DND-41 (cell line): ENCODE measurements at regions not wholly inside any gene's neighbourhood (a gene's known extent, or its start where the extent isn't known, plus 50 kb on each side); places are given as distances from the start of the nearest gene placed in this dataset.

Experiments used
- ATAC-seq: fragments of 200-7000 bp; cut with Tn5 transposase; 3 replicates; pipeline ENCODE4 v1.9.1; 2021; ENCODE audit warnings: low read depth; ENCODE audit not compliant: insufficient read depth
- DNase-seq: peaks from one replicate; pipeline ENCODE4 v3.0.0-alpha.2; 2020
- H2AFZ ChIP-seq: 2 replicates; pipeline ENCODE4 v1.6.0; 2012; ENCODE audit warnings: low read depth, low read length
- H3K27ac ChIP-seq: 2 replicates; pipeline ENCODE4 v1.5.1; 2012; ENCODE audit warnings: low read length, inconsistent platforms
- H3K27me3 ChIP-seq: fragments of 200-600 bp; sonication (generic); 2 replicates; pipeline ENCODE4 v1.6.0; 2012; ENCODE audit warnings: low read length, mild to moderate bottlenecking, inconsistent platforms; ENCODE audit not compliant: insufficient read depth, poor library complexity
- H3K36me3 ChIP-seq: 2 replicates; pipeline ENCODE4 v1.5.1; 2012; ENCODE audit warnings: low read length, inconsistent platforms; ENCODE audit not compliant: insufficient read depth
- H3K4me1 ChIP-seq: 2 replicates; pipeline ENCODE4 v1.5.1; 2012; ENCODE audit warnings: mild to moderate bottlenecking, low read length; ENCODE audit not compliant: insufficient read depth
- H3K4me2 ChIP-seq: 2 replicates; pipeline ENCODE4 v1.6.0; 2012; ENCODE audit warnings: mild to moderate bottlenecking, moderate library complexity, low read length, inconsistent platforms; ENCODE audit not compliant: insufficient read depth
- H3K4me3 ChIP-seq, 2 experiments: fragments of 200-600 bp in 1 of 2; shearing (Covaris generic) in 1 of 2; 2 replicates each; pipeline ENCODE4 v1.5.1; 2012 to 2016; ENCODE audit warnings: inconsistent platforms in 2 of 2, low read length in 2 of 2, mild to moderate bottlenecking in 2 of 2, low read depth in 1 of 2, moderate library complexity in 1 of 2
- H3K79me2 ChIP-seq: 2 replicates; pipeline ENCODE4 v1.6.0; 2012; ENCODE audit warnings: low read length, inconsistent platforms; ENCODE audit not compliant: insufficient read depth
- H3K9ac ChIP-seq: 2 replicates; pipeline ENCODE4 v1.6.0; 2012; ENCODE audit warnings: low read depth, mild to moderate bottlenecking, inconsistent platforms, low read length, moderate library complexity
- H3K9me3 ChIP-seq: 2 replicates; pipeline ENCODE4 v1.5.1; 2012; ENCODE audit warnings: low read length, moderate library complexity, mild to moderate bottlenecking, inconsistent platforms; ENCODE audit not compliant: insufficient read depth, severe bottlenecking
- H4K20me1 ChIP-seq: 2 replicates; pipeline ENCODE4 v1.6.0; 2012; ENCODE audit warnings: low read length; ENCODE audit not compliant: insufficient read depth
- CTCF ChIP-seq: IDR thresholded peaks from 2 replicates; pipeline ENCODE4 v1.5.1; 2012; ENCODE audit warnings: borderline replicate concordance, low read length, moderate library complexity, mild to moderate bottlenecking; ENCODE audit not compliant: poor library complexity, severe bottlenecking; ENCODE audit errors: extremely low read depth
- EZH2 ChIP-seq: IDR thresholded peaks from 3 replicates; pipeline ENCODE4 v1.6.1; 2012; ENCODE audit warnings: borderline replicate concordance, low read depth, mild to moderate bottlenecking, moderate library complexity, low read length, inconsistent platforms; ENCODE audit not compliant: severe bottlenecking

- no peaks in the 10 kb centered on the region for H3K4me1 ChIP-seq
- H4K20me1 ChIP-seq: no peaks in the 10 kb centered on the region
- H3K36me3 ChIP-seq: no peaks in the 10 kb centered on the region
- no peaks in the 10 kb centered on the region for H3K9me3 ChIP-seq
- no peak overlapping the region for H3K4me2 ChIP-seq
- no peak overlapping the region for H3K4me3 ChIP-seq
- peaks cover 33% of the 10 kb centered on the region for H3K27me3 ChIP-seq
- no peak overlapping the region for H3K9ac ChIP-seq
- no peak for ATAC-seq
- H2AFZ ChIP-seq: no peak overlapping the region
- H3K27ac ChIP-seq: no peak overlapping the region
- no peaks in the 10 kb centered on the region for H3K79me2 ChIP-seq
- no peak for TF ChIP-seq CTCF
- no peak for TF ChIP-seq EZH2
- DNase-seq: no peak
These were observed 196.9 kb downstream of the FOXA2 start for GRCh38 chr20:22387452-22387851.

DNA sequence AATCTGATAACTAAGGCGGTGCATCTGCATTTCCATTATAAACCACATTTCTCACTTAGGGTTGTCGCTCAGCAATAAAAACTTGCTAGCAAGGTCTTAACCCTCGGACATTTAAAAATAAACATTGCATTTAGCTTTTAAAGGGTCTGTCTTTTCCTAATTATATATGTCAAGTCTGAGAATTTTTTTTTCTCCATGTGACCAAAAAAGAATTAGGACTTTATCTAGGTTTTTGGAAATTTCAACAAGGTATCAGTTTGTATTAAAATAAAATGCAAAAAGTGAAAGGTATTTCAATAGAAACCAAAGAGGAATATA, 198.1 kb downstream of the FOXA2 start:
- H3K36me3 ChIP-seq: no peaks in the 10 kb centered on the region
- no peaks in the 10 kb centered on the region for H3K9me3 ChIP-seq
- no peaks in the 10 kb centered on the region for H3K4me1 ChIP-seq
- H3K9ac ChIP-seq: no peak overlapping the region
- no peak overlapping the region for H3K4me3 ChIP-seq
- no peaks in the 10 kb centered on the region for H4K20me1 ChIP-seq
- no peak for TF ChIP-seq CTCF
- TF ChIP-seq EZH2: no peak
- DNase-seq: no peak
- H3K27me3 ChIP-seq: peaks cover 29% of the 10 kb centered on the region
- H2AFZ ChIP-seq: no peak overlapping the region
- ATAC-seq: no peak
- no peak overlapping the region for H3K27ac ChIP-seq
- no peaks in the 10 kb centered on the region for H3K79me2 ChIP-seq
- H3K4me2 ChIP-seq: no peak overlapping the region

DNA sequence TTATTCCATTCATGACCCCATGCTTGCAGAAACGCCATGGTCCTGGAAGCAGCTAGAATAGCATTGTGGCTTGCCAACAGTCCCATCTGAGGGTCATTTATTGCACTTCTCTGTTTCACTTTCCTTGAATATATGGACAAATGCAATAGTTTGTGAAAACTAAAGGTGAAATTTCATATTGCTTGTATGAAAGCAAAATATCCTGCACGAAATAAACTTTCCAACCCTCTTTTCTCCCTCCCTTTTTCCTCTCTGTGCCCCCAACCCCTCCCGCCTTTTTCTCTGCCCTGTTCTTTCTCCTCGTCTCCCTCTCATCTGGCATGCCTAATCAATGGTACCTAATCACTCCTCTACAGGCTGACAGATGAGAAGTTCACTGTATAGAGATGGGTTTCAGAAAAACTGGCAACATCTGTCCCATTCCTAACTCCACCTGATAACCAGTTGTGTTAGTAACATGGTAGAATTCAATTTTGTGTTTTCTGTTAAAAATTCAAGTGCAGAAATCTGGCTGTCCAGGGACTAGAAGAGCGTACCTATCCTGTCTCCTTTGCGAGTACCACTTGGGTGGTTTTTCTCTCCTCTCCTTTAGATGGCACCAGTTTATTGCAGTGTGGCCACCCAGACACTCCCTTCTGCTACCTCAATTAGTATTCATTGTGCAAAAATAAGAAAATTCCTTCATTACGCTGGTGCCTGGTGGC, 198.6 kb downstream of the FOXA2 start:
- H3K4me2 ChIP-seq: no peak overlapping the region

More for the DNA sequence above, 198.6 kb downstream of the FOXA2 start:
- no peaks in the 10 kb centered on the region for H4K20me1 ChIP-seq
- DNase-seq (no peak), ATAC-seq (no peak)
- H3K4me1 ChIP-seq: no peaks in the 10 kb centered on the region
- H3K9me3 ChIP-seq: no peaks in the 10 kb centered on the region
- H3K36me3 ChIP-seq: no peaks in the 10 kb centered on the region
- no peak overlapping the region for H2AFZ ChIP-seq
- H3K27ac ChIP-seq: no peak overlapping the region
- no peak overlapping the region for H3K4me3 ChIP-seq
- peaks cover 27% of the 10 kb centered on the region for H3K27me3 ChIP-seq
- H3K9ac ChIP-seq: no peak overlapping the region
- TF ChIP-seq EZH2: no peak
- peak; percentile 21 for TF ChIP-seq CTCF
- no peaks in the 10 kb centered on the region for H3K79me2 ChIP-seq
